ENCODE measurements at regions not wholly inside any gene's neighbourhood (a gene's known extent, or its start where the extent isn't known, plus 50 kb on each side); places are given as distances from the start of the nearest gene placed in this dataset.
A peak's percentile ranks its signal among the peaks of the same experiment; 100 is the strongest.
"Not testable (repeated sequence)": the region's sequence is repeated elsewhere in the genome, so short reads cannot be mapped to it uniquely, and the experiment has no call there.

DNA sequence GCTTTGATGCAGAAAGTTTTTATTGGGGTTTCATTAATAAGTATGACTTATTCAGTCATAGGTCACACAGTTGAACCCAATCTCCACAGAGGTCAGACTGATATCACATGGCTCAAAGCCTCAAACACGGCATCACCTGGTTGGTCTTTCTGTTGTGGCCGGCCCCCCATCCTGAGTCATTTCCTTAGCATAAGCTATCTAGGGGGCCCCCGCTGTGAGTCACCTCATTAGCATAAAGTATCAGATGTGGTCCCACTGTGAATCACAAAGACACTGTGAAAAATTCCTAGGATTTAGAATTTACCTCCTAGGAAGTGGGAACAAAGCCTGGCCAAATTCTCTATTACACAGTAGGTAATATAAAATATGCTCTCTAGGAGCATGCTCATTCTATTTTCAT is 502.2 kb downstream of the PYDC2 start:
- DNase-seq (ENCODE audit: low read depth), result peak; percentile 70

DNA sequence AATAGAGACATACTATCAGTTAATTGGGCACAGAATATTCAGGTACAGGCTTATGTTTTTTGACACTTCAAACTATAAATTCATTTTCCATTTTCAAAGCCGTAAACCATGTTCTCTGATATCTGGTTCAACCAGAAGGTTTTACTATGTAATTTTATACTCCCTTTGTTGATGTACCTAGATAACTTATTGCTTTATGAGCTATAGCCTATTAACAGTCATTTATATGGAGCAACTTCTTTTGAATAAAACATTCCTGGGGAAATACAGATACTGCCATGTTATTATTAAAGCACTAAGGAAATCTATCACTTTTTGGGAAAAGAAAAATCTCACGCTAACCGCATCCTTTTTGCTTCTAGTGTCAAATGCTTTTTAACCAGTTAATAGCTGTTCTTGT is 505.6 kb downstream of the PYDC2 start:
- no peak for DNase-seq (ENCODE audit: low read depth)

DNA sequence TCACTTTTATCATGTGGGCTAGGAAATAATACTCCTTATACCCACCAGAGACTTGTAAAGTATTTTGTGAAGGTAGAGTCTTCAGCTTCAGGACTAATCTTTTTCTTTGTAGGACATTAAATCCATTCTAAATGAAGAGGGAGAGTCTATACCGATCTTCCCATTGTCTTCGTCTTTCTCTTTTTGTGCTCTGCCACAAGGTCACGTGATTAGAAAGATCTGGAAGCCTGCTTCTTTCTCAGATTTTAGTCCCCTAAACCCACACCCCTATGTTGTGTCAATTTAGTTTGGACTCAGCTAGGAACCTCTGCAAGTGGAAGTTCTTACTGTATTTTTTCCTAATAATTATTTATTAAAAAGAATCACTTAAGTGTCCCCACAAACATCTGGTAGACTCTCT is 507.3 kb downstream of the PYDC2 start:
- no peak for DNase-seq (ENCODE audit: low read depth)

DNA sequence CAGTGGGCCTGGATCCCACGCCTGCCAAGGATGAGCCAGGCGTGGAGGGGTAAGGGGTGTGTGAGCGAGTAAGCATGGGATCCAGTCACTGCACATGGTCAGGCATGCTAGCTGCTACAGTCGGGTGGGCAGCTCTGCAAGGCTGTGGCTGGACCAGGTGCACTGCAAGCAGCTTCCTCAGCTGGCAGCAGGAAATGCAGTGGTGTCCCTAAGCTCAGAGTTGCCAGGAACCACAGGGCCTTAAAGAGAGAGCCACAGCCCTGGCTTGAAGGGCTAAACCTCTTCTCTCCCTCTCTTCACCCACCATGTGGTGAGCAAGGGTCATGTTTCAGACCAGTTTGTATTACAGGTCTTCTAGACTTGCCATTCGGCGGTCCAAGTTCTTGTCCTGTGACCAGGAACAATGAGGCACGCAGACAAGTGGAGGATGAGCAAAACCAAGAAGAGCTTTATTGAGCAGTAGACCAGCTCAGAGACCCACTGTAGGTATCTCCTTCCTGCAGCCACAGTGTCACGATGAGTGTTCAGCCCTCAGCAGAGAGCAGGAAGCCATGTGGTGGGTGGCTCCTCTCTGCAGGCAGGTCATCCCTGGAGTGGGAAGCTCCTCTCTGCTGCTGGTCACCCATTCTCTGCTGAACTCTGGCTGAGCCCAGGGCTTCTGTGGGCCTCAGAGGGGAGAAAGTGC is 511.9 kb downstream of the PYDC2 start:
- DNase-seq (ENCODE audit: low read depth), result no peak

DNA sequence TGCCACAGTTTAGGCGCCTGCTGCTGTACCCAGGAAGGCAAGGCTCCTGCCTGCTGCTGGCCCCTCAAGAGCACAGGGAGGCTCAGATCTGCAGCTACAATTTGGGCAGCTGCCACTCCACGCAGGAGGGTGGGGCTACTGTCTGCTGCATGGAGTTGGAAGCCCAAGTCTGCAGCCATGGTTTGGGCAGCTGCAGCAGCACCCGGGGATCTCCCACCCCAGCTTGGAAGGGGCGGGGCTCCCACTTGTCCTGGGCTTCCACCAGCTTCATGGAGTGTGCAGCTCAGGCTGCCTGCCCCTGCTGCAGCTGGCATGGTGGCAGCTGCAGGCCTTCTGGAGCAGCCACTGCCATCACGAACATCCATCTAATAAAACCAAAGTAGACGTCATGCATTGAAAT is 512.9 kb downstream of the PYDC2 start:
- no peak for DNase-seq (ENCODE audit: low read depth)

DNA sequence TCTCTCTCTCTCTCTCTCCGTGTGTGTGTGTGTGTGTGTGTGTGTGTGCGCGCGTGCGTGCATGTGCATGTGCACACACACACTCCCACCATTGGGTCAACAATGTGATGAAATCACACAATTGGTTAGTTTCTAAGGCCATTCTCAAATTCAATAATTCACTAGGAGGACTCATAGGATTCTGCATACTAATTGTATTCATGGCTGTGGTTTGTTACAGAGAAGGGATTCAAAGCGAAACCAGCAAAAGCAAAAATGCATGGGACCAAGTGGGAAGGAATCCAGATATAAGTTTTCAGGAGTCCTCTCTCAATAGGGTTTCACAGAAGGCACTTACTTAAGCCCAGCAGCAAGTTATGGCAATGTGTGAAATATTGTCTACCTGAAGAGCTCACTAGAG is 515.0 kb downstream of the PYDC2 start:
- no peak for DNase-seq (ENCODE audit: low read depth)

DNA sequence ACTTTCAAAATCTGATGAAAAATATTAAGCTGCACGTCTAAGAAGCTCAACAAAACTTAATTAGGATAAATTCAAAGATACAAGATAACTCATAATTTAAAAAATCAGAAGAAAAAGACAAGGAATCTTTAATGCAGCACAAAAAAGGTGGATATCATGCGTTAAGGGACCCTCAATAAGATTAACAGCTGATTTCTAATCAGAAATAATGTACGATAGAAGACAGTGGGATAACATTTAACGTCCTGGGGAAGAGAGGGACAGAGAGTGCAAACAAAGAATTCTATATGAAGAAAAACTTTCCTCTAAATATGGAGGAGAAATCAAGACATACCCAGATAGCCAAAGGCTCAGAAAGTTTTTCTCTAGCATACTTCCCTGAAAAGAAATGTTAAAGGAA is 519.5 kb downstream of the PYDC2 start:
- DNase-seq (ENCODE audit: low read depth), result no peak

DNA sequence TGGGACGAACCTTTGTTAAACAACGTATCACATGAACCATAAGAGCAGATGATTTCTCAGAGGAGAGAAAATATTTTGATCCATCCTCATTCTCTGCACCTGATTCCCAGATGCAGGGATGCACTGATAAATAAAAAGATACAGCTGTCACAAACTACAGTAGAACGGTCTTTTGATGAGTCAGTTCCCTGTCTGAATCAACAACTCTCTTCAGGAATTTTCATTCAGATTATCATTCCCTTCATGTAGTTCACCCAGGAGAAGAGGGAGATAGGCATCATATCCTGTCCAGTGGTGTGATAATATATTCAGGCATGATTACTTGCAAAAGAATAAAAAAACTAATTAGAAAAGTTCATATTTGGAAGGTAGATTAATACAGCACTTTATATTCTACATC is 521.5 kb downstream of the PYDC2 start:
- peak; percentile 20 for DNase-seq (ENCODE audit: low read depth)

DNA sequence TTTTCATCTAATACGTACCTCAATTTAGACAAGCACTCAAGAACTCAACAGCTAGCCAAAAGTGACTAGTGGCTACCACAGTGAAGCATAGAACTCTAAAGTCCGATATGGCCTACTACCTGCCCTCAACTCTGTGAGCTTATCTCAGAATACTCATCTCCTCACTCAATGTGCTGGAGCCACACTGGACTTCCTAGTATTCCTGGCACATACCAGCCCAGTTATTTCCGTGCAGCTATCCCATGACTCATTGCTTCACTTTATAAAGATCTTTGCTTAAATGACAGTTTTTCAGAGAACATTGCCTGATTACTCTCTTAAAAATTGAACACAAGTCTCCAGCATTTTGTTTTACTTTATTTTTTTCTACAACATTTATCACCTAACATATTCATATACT is 524.7 kb downstream of the PYDC2 start:
- DNase-seq (ENCODE audit: low read depth), result peak; percentile 13

DNA sequence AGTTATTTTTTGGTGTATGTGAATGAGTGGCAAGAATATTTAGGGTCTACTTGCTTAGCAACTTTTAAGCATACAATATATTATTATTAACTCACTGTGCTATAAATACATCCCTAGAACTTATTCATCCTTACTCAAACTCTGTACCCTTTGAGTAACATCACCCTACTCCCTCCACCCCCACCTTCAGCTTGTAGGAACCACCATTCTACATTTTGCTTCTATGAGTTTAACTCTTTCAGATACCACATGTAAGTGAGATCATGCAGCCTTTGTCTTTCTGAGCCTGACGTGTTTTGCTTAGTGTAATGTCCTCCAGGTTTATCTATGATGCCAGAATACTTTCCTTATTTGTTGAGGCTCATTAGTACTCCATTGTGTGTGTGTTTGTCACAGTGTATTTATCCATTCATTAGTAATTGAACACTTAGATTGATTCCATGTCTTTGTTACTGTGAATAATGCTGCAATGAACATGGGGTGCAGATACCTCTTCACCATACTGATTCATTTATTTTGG is 526.9 kb downstream of the PYDC2 start:
- DNase-seq (ENCODE audit: low read depth), result no peak

DNA sequence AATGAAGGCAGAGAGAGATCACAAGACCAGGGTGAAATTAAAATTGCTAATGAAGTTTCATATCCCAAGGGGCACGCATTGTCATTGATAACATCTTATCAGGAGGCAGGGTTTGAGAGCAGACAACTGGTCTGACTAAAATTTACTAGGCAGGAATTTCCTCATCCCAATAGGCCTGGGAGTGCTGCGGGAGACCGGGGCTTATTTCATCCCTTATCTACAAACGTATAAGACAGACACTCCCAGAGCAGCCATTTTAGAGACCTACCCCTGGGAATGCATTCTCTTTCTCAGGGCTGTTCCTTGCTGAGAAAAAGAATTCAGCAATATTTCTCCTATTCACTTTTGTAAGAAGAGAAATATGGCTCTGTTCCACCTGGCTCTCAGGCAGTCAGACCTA is 533.0 kb downstream of the PYDC2 start:
- not testable (repeated sequence) for DNase-seq (ENCODE audit: low read depth)

DNA sequence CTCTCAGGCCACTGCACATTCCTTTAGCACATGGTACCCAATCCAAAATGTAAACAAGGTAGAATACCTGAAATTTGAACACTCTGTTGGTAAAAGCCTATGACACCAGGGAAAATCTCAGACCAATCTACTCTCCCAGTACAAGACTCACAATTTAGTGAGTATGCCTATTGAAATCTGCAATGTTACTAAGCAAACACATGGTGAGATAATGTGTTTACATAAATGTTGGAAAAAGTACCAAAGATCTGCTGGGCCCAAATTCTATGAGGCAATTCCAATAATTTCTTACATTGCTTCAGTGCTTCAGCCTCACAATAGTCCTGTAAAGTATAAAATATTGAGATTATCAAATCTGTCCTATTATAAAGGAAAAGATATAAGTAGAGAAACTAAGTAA is 536.1 kb downstream of the PYDC2 start:
- no peak for DNase-seq (ENCODE audit: low read depth)

DNA sequence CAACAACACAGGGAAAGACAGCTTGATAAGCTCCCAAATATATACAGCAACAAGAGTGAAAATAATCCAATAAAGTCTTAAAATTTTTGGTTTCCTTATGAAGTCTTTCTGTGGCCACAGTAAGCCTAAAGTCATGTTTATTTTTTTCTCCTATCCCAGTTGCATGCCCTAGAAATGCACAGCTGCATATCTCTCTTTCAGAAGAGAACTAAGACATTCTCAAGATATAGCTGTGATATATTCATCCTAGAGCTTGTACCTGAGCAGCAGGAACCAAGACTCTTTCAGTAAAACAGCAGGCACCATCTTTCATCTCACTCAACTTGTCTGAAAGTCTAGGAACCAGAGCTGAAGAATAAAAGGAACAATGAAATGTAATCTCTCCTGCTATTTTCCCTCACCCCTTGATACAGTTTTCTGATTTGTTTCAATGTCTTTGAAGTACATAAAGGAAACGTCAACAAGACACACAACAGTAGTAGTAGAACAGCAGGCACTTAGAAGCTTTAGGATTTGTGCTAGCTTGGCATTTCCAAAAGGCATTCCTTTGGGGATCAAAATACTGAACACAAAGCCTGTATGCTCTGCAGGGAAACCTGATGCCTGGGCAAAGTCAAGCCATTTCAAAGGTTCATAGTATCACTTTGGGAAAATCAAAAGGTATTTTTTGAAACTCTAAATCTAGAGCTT is 536.8 kb downstream of the PYDC2 start:
- DNase-seq (ENCODE audit: low read depth), result no peak

DNA sequence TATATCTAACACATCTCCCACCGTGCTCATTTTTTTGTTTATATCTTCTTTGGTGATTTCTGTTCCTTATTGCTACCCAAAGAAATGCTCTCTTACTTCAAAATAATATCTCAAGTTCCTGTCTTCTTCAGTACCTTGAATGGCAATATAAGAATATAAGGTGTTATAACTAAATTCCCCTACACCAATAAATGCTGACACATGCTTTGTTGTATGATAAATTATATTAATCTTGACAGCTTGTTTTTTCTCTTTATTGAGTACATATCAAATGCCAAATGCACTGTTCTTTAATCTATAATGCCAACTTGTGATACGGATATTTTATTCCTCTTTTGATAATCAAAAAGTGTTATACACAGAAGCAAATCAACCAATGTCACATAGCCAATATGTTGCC is 540.3 kb downstream of the PYDC2 start:
- DNase-seq (ENCODE audit: low read depth), result no peak

DNA sequence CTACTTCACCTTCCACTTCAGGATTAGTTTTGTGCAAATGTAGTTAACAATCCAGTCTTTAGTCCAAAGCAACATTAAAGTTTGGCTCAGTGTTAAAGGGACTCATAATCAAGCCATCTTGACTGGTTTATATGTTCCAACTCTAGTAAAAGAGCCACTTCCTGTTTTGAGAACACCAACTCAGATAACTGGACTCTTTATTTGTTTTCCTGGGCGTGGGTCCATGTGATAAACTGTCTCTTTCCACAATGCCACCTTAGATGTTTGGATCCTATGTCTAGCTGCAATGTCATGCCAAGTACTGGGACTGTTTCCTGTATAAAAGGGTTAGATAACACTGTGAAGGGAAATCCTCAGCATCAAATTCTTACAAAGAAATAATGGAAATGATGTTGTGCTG is 545.0 kb downstream of the PYDC2 start:
- no peak for DNase-seq (ENCODE audit: low read depth)

DNA sequence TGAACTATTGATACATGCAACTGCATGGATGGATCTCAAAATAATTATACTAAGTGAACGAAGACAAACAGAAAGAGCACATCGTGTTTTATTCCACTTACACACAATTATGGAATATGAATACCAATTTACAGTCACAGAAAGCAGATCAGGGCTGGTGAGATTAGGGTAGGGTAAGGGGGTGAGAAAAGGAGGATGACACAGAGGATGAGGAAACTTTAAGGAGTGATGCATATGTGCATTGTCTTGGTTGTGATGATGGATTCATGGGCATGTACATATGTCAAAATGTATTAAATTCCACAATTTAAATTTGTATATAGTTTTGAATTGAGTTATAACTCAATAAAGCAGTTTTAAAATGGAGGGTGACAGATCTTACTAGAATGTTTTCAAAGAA is 548.9 kb downstream of the PYDC2 start:
- no peak for DNase-seq (ENCODE audit: low read depth)

DNA sequence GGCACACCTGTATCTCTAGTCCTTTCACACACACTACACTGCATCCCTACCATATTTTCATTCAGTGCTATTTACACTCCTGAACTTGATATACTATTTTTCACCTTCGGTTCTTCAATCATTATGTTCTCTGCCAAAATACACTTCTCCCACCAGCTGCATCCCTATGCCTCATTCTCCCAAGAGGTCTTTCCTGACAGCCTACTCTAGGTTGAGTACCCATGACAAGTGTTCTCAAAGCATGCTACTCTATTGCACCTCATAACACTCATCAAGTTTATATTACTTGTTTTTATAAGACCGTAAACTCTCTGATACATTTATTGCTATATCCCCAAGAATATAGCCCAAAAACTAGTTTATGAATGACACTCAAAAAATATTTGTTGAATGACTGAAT is 549.5 kb downstream of the PYDC2 start:
- DNase-seq (ENCODE audit: low read depth), result no peak

DNA sequence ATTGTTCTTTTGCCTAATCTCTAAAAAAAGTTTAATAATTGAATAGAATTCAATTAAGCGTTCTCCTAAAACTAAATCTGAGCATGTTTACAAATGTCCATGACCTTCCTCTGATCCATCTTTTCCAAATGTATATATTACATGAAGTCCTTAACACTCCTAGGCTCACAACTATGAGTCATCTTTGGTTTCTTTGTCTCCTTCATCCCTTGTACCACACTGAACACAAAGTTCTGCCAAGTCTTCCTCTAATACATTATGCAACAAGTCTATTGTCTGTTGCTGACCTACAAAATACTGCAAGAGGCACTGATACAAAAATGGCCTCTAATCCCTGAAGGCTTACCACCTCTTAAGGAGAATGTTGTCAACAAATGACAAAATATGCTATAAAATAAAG is 550.2 kb downstream of the PYDC2 start:
- DNase-seq (ENCODE audit: low read depth), result no peak

DNA sequence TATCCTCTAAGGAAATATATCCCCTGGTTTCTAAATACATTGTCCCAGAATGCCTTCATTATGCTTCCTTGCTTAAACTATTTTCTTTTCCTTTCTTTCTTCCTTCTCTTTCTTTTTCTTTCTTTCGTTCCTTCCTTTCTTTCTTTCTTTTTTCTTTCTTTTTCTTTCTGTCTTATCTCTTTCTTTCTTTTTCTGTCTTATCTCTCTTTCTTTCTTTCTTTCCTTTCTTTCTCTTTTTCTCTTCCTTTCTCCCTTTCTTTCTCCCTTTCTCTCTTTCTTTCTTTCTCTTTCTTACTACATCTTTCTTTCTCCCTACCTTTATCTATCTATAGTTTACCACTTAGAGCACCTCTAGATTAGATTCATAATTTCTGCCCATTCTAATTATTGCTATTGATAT is 552.1 kb downstream of the PYDC2 start:
- no peak for DNase-seq (ENCODE audit: low read depth)

DNA sequence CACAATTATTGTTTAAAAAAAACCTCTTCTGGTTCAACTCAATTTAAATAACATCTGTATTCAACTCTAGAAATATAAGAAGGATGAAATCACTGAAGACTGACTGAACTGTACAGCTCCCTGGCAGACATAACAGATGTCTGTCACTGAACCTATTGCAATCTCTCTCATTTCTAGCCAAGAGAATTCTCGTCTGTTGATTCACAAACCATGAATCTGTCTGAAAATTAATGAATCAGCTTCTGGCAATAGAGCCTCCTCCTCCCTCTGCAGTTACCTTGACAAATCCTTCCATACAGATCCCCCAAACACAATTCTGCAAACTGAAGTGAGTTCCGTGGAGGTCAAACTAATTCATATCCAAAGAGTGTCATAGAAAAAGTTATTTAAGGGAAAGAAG is 561.4 kb downstream of the PYDC2 start:
- DNase-seq (ENCODE audit: low read depth), result peak; percentile 78

DNA sequence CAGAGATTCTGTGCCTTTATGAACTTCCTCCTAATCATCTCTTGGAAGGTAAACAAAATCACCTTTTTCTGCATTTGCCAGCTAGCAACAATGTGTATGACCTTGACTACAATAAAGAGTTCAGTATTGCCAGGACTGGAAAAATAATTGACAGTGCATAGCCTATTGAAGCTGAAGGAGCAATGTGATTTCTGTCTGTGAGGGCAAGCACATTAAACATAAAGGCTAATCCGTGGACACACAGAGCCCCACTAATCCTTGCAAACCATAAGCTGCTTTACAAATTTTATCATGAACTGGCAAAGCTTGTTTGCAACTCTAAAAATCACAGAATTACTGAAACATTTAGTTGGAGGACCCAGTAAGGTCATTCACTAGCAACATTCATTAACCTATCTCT is 563.8 kb downstream of the PYDC2 start:
- no peak for DNase-seq (ENCODE audit: low read depth)

DNA sequence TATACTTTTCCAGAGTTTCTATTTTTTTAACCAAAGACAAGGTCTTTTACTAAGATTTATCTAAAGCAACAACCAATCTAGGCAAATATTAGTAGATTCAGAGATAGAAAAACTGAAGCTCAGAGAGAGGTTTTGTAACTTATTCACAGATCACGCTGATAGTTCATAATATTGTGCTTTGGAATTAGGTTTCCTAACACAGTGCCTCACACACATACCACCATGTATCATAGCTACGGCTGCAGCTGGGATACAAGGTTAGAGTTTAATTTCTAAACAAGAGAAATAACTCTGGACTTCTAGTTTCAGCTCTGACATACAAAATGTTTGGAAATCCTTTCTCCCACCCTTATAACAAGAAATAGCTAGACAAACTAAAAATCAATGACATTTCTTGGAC is 565.7 kb downstream of the PYDC2 start:
- no peak for DNase-seq (ENCODE audit: low read depth)

DNA sequence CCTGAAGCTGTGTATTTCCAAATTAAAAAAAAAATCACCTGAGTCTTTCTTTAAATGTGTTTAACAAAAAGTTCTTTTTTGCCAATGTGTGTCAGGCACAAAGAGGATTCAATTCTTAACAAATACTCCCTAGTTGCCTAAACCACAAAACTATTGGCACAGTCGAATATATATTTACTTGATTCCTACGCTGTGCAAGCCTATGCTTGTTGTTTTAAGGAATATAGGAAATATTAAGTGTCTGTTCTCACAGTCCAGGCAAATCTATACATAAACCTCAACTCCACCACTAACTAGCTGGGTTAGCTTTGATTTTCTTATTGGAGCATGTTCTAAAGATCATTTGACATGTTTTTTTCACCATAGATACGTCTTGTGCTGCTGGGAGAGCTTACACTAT is 571.0 kb downstream of the PYDC2 start:
- no peak for DNase-seq (ENCODE audit: low read depth)

DNA sequence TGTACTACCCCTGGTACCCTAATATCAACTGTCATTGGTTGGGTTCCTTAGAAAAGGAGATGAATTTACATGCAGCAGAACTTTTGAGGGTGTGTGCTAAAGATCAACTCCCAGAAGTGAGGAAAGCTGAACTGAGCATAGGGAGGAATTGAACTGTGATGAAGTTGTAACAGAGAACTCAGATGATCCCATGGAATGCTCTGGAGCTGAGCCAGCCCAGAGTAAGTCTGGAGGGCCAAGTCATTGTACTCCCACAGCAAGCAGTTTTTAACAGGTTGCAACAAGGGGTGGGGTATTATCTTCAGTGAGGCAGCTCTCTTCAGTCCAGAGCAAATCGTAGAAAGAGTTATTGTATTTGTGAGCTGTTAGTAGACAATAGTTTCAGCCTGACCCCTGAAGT is 572.3 kb downstream of the PYDC2 start:
- DNase-seq (ENCODE audit: low read depth), result no peak

Measured in HS-5 (cell line).